Femur (tissue), 1 donor: ENCODE measurements at regions not wholly inside any gene's neighbourhood (a gene's known extent, or its start where the extent isn't known, plus 50 kb on each side); places are given as distances from the start of the nearest gene placed in this dataset.
A peak's percentile ranks its signal among the peaks of the same experiment; 100 is the strongest.
"Not testable (repeated sequence)": the region's sequence is repeated elsewhere in the genome, so short reads cannot be mapped to it uniquely, and the experiment has no call there.

ENCODE experiments used
- DNase-seq: peaks from one replicate; pipeline ENCODE4 v3.0.0-alpha.2; 2017

DNA sequence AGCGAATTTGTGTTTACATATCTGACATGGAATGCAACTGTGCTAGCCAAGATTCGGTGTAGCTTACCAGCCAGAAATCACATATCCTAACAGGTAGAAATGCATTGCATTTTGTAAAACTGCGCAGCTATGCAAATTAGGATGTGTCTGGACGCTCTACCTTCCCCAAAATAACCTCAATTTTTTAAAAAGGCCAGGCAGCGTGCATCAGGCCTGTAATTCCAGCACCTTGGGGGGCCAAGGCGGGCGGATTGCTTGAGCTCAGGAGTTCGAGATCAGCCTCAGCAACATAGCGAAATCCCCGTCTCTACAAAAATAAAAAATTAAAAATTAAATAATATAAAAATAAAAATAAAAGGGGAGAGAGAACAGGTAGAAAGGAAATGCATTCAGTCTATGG is 305.0 kb downstream of the TYW1 start:
- DNase-seq, result no peak

DNA sequence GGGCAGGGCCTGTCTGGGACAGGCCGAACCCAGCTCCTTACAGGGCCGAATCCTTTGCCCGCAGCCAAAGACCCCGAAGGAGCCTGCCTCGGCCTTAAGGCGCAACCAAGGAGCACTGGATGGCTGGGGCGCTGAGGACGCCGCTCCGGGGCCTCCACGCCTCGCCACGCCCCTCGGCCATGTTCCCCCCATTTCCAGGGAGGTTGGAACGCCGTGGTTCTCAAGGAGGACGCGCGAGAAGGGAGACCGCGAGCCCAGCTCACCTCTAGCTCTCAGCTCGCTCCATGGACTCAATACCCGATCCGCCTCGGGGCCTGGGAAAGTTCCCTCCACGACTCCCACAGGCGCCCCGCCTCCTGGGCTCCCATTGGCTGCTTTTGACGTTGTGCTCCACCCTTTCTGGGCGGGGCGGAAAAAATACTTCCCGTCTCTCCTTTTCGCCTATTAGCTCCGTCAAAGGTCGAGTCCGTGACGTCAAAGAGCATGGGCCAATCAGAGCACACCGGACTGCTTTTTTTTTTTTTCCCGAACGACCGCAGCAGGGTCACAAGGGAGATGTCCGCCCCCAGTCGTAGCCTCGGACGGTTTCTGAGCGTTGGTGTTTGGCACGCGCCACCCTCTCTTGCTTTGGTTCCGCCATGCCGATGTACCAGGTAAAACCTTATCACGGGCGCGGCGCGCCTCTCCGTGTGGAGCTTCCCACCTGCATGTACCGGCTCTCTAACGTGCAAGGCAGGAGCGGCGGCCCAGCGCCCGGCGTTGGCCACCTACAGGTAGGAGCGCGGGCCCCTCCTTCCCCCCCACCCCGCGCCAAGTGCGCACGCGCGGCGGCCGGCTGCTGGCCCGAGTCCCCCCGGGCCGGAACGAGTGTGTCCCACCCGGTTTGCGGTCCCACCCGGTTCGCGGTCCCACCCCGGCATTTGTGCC is 305.7 kb downstream of the TYW1 start:
- DNase-seq, result peak; percentile 99

DNA sequence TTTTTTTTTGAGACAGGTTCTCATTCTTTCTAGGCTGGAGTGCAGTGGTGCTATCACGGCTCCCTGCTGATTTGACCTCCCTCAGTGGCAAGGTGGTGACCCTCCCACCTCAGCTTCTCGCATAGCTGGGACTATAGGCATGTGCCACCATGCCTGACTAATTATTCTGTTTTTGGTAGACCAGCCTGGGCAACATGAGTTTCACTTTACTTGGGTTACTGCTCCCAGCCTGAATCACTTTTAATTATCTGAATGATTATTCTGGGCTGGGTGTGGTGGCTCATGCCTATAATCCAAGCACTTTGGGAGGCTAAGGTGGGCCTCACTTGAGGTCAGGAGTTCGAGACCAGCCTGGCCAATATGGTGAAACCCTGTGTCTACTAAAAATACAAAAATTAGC is 308.2 kb downstream of the TYW1 start:
- DNase-seq, result not testable (repeated sequence)

DNA sequence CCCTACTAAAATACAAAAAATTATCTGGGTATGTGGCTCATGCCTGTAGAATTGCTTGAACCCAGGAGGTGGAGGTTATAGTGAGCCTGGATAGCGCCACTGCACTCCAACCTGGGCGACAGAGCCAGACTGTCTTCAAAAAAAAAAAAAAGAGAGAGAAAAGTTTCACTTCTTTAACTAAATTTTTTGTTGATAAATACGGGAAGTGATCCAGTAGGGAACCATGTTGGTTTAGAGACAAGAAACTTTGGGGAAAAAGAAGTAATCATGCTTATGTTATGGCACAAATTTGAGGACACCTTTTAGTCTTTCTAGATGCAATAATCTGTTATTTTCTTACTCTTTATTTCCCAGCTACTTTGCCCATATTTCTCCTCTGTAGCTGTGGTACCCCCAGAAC is 309.7 kb downstream of the TYW1 start:
- DNase-seq, result no peak

DNA sequence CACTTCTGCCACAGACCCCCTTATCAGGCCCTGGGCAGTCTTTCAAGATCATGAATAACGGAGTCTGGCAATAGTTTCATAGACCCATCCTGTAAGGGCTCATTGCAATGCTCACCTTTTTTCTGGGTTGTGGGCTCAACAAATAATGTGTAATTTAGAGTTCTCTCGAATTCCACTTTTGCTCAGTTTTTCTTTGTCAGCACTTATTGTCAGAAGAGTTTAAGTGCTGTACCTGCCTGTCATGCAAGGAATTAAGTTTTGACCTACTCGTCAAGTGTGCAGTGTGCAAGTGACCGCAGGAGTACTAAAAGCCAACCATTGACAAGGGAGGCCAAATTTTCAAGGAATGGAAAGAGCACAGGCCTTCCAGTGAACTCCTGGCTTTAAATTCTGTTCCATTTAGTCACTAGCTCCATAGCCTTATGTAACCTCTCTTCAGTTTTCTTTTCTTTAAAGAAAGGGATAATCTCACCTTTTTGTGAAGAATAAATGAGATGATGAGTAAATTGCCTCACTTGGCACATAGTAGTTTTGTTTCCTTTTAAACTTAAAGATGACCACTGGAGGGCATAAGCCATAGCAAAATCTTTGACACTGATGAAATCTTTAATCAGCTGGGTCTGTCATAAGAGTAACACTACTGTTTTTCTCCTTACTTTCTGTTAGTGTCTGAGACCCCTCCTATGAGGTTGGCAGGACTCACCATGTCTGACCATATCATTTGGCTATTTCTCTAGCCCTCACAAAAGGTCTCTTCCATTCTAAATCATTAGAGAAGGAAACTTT is 313.3 kb downstream of the TYW1 start:
- DNase-seq, result no peak

DNA sequence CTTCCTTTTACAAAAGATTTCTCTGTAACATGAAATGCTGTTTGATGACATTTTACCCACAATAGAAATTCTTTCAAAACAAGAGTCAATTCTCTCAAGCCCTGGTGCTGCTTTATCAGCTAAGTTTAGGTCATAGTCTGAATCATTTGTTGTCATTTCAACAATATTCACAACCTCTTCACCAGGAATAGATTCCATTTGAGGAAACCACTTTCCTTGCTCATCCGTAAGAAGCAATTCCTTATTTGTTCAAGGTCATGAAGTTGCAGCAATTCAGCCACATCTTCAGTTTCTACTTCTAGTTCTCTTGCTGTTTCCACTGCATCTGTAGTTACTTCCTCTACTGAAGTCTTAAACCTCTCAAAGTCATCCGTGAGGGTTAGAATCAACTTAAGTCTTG is 315.3 kb downstream of the TYW1 start:
- DNase-seq, result no peak

DNA sequence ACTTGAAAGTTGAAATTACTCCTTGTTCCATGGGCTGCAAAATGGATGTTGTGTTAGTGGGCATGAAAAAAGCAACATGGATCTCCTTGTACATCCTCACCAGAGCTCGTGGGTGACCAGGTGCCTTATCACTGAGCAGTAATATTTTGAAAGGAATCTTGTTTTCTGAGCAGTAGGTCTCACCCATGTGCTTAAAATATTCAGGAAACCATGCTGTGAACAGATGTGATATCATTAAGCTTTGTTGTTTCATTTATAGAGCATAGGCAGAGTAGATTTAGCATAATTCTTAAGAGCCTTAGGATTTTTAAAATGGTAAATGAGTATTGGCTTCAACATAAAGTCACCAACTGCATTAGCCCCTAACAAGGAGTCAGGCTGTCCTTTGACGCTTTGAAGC is 316.6 kb downstream of the TYW1 start:
- DNase-seq, result no peak

DNA sequence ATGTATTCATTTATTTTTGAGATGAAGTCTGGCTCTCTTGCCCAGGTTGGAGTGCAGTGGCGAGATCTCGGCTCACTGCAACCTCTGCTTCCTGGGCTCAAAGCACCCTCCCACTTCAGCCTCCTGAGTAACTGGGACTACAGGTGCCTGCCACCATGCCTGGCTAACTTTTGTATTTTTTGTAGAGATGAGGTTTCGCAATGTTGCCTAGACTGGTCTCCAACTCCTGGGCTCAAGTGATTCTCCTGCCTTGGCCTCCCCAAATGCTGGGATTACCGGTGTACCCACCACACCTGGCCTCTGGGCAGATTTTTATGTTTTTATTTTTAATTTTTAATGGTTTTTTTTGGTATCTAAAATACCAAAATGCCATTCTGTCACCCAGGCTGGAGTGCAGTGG is 320.3 kb downstream of the TYW1 start:
- not testable (repeated sequence) for DNase-seq

DNA sequence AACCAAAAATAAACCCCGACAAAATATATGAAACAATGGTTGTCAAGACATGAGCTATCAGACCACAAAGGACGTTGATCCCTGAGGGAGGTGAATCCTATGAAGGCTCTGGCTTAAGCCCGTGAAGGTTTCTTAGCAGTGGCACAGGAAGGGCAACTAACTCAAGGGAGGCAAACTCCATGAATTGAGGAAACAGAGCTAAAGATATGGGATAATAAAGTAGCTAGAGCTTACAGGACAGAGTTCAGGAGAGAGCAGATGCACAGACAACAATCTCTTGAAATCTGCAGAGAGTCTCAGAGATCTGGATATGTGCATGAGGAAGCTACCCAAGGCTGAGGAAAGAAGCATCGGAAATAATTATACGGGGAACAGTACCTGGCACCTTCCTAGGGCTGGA is 331.6 kb downstream of the TYW1 start:
- not testable (repeated sequence) for DNase-seq

DNA sequence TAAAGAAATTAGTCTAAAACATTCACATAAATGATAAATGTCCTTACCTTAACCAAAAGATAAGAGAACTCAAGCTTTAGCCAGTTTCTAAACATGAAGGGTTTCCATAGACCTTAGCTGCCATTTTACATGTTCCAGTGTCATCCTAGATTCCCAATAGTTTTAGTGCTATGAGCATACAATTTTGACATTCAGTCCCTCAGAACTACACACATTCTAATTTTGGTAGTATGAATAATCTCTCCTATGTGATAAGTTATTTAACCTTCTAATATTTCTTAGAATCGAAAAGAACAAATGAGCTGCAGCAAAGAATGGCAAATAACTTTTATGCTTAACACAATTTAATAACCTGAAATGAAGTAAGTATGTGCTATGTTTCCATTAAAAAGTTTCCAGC is 338.5 kb downstream of the TYW1 start:
- not testable (repeated sequence) for DNase-seq

DNA sequence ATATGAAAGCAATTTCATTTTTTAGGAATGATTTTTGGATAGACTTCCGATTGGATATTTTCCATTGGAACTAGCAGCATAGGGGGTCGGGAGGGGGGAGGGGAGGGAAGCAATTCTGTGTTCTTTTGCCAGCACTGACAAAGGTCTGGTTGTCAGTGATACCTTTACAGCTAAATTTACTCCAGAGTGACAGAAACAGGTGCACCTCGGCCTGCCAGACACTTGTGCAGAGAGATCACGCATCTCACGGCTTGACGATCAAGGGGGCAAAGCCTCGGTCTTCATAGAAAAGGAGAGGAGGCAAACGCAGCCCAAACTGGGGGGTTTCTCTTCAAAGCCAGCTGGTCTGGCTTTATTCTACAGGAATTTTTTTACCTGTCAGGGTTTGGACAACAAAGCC is 339.0 kb downstream of the TYW1 start:
- not testable (repeated sequence) for DNase-seq

DNA sequence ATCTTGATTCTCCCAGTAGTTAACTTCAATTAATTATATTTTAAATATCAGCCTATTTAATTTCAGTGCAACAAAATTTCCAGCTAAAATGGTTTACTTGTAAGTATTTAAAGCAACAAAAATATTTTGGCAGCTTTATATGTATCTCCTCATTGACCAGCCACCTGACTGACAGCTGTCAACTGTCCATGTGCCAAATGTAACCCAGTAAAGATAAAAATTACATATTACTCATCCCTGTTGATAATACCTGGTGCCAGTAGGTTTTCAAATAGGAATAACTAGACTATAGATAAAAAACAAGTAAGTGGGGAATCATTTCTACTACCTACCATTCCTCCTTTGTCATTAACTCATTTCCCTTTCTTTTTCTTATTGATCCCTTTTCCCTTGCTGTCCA is 341.9 kb downstream of the TYW1 start:
- DNase-seq, result not testable (repeated sequence)

DNA sequence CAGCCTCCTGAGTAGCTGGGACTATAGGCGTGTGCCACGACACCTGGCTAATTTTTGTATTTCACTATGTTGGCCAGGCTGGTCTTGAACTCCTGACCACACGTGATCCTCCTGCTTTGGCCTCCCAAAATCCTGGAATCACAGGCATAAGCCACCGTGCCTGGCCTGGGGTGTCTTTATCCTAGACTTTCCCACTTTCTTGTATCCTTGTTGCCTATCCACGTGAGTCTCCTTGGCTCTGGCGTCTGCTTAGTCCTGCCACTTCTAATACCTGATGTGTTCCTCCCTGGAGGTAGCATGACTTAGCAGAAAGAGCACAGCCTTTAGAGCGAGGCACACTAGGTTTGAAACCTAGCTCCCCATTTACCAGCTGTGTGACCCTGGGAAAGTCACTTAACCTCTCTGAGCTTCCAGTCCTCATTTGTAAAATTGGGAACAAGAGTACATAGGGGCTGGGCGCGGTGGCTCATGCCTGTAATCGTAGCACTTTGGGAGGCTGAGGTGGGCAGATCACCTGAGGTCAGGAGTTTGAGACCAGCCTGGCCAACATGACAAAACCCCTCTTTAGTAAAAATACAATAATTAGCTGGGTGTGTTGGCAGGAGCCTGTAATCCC is 344.6 kb downstream of the TYW1 start:
- no peak for DNase-seq

DNA sequence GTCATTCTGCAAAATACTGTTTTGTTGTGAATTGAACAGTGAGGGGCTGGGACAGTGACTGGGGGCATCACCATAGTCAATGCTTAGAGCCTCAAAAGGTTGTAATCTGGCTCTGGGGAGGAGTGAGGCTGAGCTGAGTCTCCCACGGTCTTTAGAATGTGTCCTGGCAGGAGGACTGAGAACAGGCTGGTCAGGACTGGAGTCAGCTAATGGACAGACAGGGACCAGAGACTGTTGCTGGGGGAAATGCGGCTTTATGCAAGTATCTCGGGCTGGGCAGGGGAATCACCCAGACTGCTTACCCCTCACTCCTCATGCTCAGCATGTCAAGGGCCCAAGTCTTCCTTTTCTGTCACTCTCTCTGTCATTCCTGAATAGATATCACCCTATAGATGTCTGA is 346.5 kb downstream of the TYW1 start:
- no peak for DNase-seq

DNA sequence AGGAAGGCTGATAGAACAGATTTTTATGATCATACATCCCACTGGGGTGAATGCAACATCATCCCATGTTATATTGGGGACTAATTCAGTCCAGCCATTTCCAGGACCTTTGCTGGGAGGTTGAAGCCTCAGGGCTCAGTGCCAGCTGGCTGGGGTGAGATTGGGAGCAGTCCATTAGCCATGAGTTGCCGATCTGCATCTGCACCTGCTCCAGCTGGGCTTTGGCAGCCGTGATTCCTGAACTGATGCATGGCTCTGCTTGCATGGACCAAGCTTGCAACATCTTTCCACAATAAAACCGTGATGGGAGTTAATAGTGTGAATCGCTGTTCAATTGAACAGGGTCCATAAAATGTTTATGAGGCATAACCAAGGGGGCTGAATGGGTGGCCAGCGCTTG is 346.9 kb downstream of the TYW1 start:
- peak; percentile 62 for DNase-seq

DNA sequence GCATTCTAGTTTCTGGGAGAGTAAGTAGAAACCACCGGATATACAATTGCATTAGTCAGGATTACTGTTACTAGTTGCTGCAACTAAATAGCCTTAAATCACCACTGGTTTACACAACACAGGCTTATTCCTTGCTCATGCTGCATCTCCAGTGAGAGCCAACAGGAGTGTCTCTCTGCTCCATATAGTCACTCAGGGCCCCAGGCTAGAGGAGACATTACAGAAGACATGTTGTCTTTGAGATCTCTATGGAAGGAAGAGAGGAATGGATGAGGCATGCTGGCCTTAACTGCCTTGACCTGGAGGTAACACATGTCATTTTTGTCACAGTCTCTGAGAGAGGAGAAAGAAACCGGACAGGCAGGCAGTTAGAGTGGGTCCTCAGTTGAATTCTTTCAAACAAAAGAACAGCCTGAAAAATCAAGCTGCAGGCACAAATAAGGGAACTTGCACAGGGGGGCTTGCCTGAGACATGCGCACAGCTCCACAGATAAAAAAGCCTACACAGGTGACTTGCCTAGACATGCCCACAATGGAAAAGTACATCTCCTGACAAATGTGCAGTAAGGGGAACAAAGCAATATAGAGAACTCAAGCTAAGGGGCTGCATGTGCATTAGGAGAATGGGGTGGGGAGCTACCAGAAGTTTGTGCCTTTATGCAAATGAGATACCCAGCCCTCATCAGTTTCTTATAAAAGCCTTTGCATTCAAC is 348.0 kb downstream of the TYW1 start:
- no peak for DNase-seq

DNA sequence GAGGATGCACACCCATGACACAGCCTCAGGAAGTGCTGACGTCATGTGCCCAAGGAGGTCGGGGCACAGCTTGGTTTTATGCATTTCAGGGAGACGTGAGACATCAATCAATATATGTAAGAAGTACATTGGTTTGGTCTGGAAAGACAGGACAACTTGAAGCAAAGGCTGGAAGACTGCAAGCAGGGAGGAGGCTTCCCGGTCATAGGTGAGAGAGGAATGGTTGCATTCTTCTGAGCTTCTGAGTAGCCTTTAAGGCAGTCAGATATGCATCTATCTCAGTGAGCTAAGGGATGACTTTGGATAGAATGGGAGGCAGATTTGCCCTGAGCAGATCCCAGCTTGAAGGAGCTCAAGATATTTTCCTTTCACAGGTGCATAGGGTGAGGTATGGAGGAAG is 349.5 kb downstream of the TYW1 start:
- DNase-seq, result no peak

DNA sequence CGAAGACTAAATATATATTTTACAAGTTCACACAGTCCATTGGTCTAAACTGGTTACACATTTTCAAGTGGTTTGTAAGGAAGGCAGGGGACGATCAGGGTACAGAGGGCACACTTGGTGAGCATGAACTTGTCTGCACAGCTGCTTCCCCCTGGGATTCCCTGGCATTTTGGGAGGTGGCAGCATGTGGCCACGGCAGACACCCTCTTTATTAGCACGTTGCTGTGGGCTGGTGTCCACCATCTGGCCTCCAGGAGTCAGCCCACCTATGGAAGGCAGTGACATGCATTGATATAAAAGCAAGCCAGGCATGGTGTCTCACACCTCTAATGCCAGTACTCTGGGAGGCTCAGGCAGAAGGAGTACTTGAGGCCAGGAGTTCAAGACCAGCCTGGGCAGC is 350.2 kb downstream of the TYW1 start:
- DNase-seq, result no peak

DNA sequence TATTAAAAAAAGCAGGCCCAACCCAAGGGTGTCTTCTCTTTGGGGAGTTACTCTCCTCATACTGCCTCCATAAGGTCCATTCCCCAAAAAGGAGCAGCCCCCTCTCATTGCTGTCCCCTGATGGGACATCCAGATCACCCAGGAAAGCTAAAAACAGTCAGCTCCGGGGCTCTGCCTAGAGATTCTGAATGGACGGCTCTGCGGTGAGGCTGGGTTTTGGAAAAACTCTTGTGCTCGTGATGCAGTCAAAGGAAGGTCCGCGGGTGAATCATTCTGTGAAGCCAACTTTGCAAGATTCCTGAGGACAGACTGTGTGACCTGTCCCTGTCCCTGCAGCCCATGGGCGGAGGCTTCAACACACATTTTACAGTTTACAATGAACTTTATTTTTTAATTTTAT is 351.5 kb downstream of the TYW1 start:
- no peak for DNase-seq

DNA sequence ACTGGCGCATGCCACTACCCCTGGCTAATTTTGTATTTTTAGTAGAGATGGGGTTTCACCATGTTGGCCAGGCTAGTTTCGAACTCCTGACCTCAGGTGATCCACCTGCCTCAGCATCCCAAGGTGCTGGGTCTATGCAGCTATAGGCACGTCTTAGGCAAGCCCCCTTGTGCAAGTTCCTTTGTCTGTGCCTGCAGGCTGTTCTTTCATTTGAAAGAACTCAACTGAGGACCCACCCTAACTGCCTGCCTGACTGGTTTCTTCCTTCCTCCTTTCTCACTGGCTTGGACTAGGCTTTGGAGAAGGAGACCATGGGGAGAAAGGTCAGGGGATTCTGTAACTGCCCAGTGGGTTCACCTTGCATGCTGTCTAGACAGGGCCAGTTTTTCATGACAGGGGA is 361.0 kb downstream of the TYW1 start:
- not testable (repeated sequence) for DNase-seq

DNA sequence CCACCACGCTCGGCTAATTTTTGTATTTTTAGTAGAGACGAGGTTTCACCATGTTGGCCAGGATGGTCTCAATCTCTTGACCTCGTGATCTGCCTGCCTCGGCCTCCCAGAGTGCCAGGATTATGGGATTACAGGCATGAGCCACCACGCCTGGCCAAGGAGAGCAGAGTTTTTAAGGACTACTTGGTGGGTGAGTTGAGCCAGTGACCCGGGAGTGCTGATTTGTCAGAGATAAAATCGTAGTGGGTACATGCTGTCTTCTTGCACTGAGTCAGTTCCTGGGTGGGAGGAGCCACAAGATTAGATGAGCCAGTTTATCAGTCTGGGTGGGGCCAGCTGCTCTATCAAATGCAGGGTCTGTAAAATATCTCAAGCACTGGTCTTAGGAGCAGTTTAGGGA is 361.7 kb downstream of the TYW1 start:
- DNase-seq, result not testable (repeated sequence)

DNA sequence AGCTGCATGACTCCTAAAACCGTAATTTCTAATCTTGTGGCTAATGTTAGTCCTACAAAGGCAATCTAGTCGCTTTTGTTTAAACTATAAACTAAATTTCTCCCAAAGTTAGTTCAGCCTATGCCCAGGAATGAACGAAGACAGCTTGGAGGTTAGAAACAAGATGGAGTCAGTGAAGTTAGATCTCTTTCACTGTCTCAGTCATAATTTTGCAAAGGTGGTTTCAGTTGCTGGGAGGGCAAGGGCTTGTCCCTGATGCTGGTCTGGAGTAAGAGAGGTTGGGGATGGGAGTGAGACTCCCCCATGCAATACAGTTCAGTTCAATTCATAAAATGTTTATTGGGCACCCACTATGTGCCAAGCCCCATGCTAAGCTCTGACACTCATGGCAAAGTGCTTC is 362.1 kb downstream of the TYW1 start:
- DNase-seq, result not testable (repeated sequence)

DNA sequence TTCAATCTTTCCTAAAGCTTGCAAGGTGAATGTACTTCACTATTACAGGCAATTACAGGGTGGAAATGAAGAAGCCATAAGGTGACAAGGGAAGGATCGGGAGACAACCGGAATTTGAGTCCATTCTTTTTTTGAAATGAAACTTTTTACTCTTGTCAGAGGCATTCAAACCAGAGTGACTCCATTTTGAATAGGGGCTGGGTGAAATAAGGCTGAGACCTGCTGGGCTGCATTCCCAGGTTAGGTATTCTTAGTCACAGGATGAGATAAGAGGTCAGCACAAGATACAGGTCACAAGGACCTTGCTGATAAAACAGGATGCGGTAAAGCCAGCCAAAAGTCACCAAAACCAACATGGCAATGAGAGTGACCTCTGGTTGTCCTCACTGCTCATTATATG is 363.3 kb downstream of the TYW1 start:
- no peak for DNase-seq
